ENCODE measurements at regions not wholly inside any gene's neighbourhood (a gene's known extent, or its start where the extent isn't known, plus 50 kb on each side); places are given as distances from the start of the nearest gene placed in this dataset.

DNA sequence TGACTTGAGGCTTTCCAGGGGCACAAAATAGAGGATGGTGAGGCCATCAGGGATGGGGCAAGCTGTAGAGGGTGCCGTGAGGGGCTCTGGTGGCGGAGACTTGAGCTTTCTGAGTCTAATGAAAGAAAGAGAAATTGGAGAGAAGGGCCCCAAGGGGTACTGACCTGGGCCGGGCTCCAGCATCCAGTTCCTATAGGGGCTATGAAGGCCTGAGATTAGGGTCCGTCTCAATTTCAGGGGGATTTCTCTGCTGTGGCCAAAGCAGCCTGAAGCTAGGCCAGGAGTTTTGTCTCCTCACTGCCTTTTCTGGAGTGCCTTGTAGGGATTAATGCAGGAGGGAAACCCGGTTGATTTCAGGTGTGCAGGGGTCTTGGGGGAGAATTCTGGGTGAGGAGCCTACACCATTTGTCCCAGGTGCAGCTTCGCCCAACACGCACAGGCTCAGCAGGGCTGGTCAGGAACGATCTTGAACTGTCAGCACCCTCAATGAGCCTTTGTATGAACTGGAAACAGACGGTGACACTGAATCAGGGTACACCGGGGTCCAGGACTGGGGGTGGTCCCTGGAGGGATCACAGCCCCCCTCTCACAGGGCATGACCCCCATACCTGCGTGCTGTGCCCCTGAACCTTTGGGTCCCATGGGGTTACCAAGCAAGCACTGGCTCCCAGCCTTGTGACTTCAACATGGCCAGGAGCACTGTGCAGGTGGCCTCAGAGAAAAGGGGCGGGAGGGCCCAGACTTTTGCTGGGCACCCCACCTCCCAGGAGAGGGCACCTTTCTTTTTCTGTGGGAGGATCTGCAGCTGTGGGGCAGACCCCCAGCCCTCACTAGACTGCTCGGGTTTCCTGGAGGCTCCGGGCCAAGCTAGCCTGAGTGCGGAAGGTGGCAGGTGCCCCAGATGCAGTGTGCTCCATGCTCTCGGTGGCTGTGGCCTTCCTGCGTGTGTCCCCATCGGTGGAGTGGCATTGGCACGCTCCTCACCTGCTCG lies 122.9 kb upstream of the RET start:
- Histone ChIP-seq H3K9me3 (replicated peaks; ENCODE audit: control insufficient read depth, insufficient read depth, low read length) (no peaks in the 10 kb centered on the region), H4K20me1 (ENCODE audit: control insufficient read depth, insufficient read depth) (no peaks in the 10 kb centered on the region), H3K27ac (ENCODE audit: control insufficient read depth, insufficient read depth) (no peak overlapping the region), H3K79me2 (ENCODE audit: control insufficient read depth, insufficient read depth, low read length) (no peaks in the 10 kb centered on the region), H3K4me1 (ENCODE audit: control insufficient read depth, insufficient read depth, low read length) (no peaks in the 10 kb centered on the region), H3K9ac (ENCODE audit: control insufficient read depth, insufficient read depth, low read length) (no peak overlapping the region), H3K4me2 (ENCODE audit: control insufficient read depth, insufficient read depth) (no peak overlapping the region), H3K36me3 (ENCODE audit: control insufficient read depth in 2 of 2, insufficient read depth in 2 of 2, low read length in 1 of 2) (no peaks in the 10 kb centered on the region), H3K4me3 (no peak overlapping the region), H2AFZ (ENCODE audit: control insufficient read depth, low read depth, low read length) (no peak overlapping the region), H3K27me3 (replicated peaks in 1 of 2; ENCODE audit: control insufficient read depth in 2 of 2, insufficient read depth in 2 of 2, low read length in 1 of 2) (no peaks in the 10 kb centered on the region; a peak in 1 of 4 replicates)
- FAIRE-seq = no peak
- CTCF ChIA-PET = no interaction called here
- no peak for ATAC-seq
- in situ Hi-C loops (cut with MboI) = no loop called here
- RAD21 ChIA-PET (ENCODE audit: unreplicated experiment) = no interaction called here
- no TSS peak for BruUV-seq (replicated peaks)
- SMC1A ChIA-PET (ENCODE audit: uncharacterized antibody, unreplicated experiment) = no interaction called here
- 26% methylated on average over 18 of the region's 20 CpGs for whole genome bisulfite sequencing (ENCODE audit: insufficient coverage, insufficient replicate concordance, low lambda C conversion rate, missing lambda C conversion rate)
- no peak for DNase-seq (ENCODE audit: low read depth, low spot score)
- POLR2A ChIA-PET = no interaction called here
- intact Hi-C loops (cut with micrococcal nuclease; ENCODE audit: unreplicated experiment) = no loop called here
- no peak for TF ChIP-seq RAD51 (IDR thresholded peaks at IDR 0.05)
- TF ChIP-seq NR2C1 (IDR thresholded peaks at IDR 0.05) = no peak
- TF ChIP-seq, protein P1, sequence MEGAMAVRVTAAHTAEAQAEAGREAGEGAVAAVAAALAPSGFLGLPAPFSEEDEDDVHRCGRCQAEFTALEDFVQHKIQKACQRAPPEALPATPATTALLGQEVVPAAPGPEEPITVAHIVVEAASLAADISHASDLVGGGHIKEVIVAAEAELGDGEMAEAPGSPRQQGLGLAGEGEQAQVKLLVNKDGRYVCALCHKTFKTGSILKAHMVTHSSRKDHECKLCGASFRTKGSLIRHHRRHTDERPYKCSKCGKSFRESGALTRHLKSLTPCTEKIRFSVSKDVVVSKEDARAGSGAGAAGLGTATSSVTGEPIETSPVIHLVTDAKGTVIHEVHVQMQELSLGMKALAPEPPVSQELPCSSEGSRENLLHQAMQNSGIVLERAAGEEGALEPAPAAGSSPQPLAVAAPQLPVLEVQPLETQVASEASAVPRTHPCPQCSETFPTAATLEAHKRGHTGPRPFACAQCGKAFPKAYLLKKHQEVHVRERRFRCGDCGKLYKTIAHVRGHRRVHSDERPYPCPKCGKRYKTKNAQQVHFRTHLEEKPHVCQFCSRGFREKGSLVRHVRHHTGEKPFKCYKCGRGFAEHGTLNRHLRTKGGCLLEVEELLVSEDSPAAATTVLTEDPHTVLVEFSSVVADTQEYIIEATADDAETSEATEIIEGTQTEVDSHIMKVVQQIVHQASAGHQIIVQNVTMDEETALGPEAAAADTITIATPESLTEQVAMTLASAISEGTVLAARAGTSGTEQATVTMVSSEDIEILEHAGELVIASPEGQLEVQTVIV (IDR thresholded peaks at IDR 0.05; ENCODE audit: borderline replicate concordance, partially characterized antibody) = no peak
- no peak for TF ChIP-seq RAD21 (IDR thresholded peaks at IDR 0.05; ENCODE audit: insufficient read depth, low read depth, low read length)
- no peak for TF ChIP-seq SMAD1 (IDR thresholded peaks at IDR 0.05; ENCODE audit: low read depth, partially characterized antibody)
- TF ChIP-seq, protein P2, sequence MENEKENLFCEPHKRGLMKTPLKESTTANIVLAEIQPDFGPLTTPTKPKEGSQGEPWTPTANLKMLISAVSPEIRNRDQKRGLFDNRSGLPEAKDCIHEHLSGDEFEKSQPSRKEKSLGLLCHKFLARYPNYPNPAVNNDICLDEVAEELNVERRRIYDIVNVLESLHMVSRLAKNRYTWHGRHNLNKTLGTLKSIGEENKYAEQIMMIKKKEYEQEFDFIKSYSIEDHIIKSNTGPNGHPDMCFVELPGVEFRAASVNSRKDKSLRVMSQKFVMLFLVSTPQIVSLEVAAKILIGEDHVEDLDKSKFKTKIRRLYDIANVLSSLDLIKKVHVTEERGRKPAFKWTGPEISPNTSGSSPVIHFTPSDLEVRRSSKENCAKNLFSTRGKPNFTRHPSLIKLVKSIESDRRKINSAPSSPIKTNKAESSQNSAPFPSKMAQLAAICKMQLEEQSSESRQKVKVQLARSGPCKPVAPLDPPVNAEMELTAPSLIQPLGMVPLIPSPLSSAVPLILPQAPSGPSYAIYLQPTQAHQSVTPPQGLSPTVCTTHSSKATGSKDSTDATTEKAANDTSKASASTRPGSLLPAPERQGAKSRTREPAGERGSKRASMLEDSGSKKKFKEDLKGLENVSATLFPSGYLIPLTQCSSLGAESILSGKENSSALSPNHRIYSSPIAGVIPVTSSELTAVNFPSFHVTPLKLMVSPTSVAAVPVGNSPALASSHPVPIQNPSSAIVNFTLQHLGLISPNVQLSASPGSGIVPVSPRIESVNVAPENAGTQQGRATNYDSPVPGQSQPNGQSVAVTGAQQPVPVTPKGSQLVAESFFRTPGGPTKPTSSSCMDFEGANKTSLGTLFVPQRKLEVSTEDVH (IDR thresholded peaks at IDR 0.05; ENCODE audit: low read depth, partially characterized antibody) = no peak
- TF ChIP-seq, protein P3, sequence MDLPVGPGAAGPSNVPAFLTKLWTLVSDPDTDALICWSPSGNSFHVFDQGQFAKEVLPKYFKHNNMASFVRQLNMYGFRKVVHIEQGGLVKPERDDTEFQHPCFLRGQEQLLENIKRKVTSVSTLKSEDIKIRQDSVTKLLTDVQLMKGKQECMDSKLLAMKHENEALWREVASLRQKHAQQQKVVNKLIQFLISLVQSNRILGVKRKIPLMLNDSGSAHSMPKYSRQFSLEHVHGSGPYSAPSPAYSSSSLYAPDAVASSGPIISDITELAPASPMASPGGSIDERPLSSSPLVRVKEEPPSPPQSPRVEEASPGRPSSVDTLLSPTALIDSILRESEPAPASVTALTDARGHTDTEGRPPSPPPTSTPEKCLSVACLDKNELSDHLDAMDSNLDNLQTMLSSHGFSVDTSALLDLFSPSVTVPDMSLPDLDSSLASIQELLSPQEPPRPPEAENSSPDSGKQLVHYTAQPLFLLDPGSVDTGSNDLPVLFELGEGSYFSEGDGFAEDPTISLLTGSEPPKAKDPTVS (IDR thresholded peaks at IDR 0.05; ENCODE audit: low read depth, low read length) = no peak
- no peak for TF ChIP-seq ZNF217 (IDR thresholded peaks at IDR 0.05)
- no peak for TF ChIP-seq STAT1 (conservative IDR thresholded peaks at IDR 0.05)
- TF ChIP-seq, protein P4, sequence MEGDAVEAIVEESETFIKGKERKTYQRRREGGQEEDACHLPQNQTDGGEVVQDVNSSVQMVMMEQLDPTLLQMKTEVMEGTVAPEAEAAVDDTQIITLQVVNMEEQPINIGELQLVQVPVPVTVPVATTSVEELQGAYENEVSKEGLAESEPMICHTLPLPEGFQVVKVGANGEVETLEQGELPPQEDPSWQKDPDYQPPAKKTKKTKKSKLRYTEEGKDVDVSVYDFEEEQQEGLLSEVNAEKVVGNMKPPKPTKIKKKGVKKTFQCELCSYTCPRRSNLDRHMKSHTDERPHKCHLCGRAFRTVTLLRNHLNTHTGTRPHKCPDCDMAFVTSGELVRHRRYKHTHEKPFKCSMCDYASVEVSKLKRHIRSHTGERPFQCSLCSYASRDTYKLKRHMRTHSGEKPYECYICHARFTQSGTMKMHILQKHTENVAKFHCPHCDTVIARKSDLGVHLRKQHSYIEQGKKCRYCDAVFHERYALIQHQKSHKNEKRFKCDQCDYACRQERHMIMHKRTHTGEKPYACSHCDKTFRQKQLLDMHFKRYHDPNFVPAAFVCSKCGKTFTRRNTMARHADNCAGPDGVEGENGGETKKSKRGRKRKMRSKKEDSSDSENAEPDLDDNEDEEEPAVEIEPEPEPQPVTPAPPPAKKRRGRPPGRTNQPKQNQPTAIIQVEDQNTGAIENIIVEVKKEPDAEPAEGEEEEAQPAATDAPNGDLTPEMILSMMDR (IDR thresholded peaks at IDR 0.05 in 2 of 3, conservative IDR thresholded peaks at IDR 0.05 in 1 of 3; ENCODE audit: control insufficient read depth in 2 of 3, extremely low read depth in 1 of 3, insufficient read depth in 1 of 3, low read depth in 3 of 3, low read length in 3 of 3) = no peak
- no peak for TF ChIP-seq SIX5 (IDR thresholded peaks at IDR 0.05; ENCODE audit: low read depth, low read length, severe bottlenecking)
- TF ChIP-seq MXI1 (IDR thresholded peaks at IDR 0.05; ENCODE audit: low read depth, low read length) = no peak
- TF ChIP-seq NFYB (IDR thresholded peaks at IDR 0.05; ENCODE audit: insufficient read depth, low read depth, low read length) = no peak
- TF ChIP-seq JUND (IDR thresholded peaks at IDR 0.05; ENCODE audit: low read depth, low read length) = no peak

Data from GM12878 (cell line).